ENCODE measurements at regions not wholly inside any gene's neighbourhood (a gene's known extent, or its start where the extent isn't known, plus 50 kb on each side); places are given as distances from the start of the nearest gene placed in this dataset.

- no peaks in the 10 kb centered on the region for H3K36me3 Mint-ChIP-seq
- no peak for ATAC-seq
Observed at GRCh38 chr7:124456286-124456685, 309.3 kb downstream of the GPR37 start.

GRCh38 chr7:124452186-124452585 is 313.4 kb downstream of the GPR37 start:
- POLR2A ChIA-PET: no interaction called here
- CTCF ChIA-PET: no interaction called here
- DNase-seq (ENCODE audit: low spot score) (no peak), ATAC-seq (no peak)
- Mint-ChIP-seq H3K27me3 (ENCODE audit: low read depth) (no peaks in the 10 kb centered on the region), H3K36me3 (no peaks in the 10 kb centered on the region), H3K4me3 (no peak overlapping the region), H3K4me1 (peaks cover 3% of the 10 kb centered on the region; the same call in 1 of the 2 replicates), H3K9me3 (no peaks in the 10 kb centered on the region), H3K27ac (no peak overlapping the region)
- TF ChIP-seq TP53 (CRISPR knock-in tag; IDR thresholded peaks at IDR 0.05): no peak
- no peak for TF ChIP-seq NFE2L1 (CRISPR knock-in tag; IDR thresholded peaks at IDR 0.05)
- no peak for TF ChIP-seq ZNF138 (CRISPR knock-in tag; conservative IDR thresholded peaks at IDR 0.05)
- no peak for TF ChIP-seq TCF7 (CRISPR knock-in tag; IDR thresholded peaks at IDR 0.05; ENCODE audit: low read depth)
- no peak for TF ChIP-seq GRHL2 (CRISPR knock-in tag; IDR thresholded peaks at IDR 0.05; ENCODE audit: insufficient replicate concordance, severe bottlenecking)
- TF ChIP-seq ZNF671 (CRISPR knock-in tag; IDR thresholded peaks at IDR 0.05): no peak
- no peak for TF ChIP-seq HMGA2 (CRISPR knock-in tag; IDR thresholded peaks at IDR 0.05)
- TF ChIP-seq RELA (CRISPR knock-in tag; IDR thresholded peaks at IDR 0.05; ENCODE audit: borderline replicate concordance): no peak
- TF ChIP-seq NR3C1 (CRISPR knock-in tag; conservative IDR thresholded peaks at IDR 0.05; ENCODE audit: low read depth): no peak
- TF ChIP-seq MLX (CRISPR knock-in tag; IDR thresholded peaks at IDR 0.05): no peak
- no peak for TF ChIP-seq NFATC4 (CRISPR knock-in tag; IDR thresholded peaks at IDR 0.05)
- TF ChIP-seq HMGXB4 (CRISPR knock-in tag; IDR thresholded peaks at IDR 0.05): no peak
- no peak for TF ChIP-seq USF2 (CRISPR knock-in tag; IDR thresholded peaks at IDR 0.05)
- no peak for TF ChIP-seq NR2C2 (CRISPR knock-in tag; IDR thresholded peaks at IDR 0.05)

More at GRCh38 chr7:124456286-124456685, 309.3 kb downstream of the GPR37 start:
- Mint-ChIP-seq H3K4me1 (no peaks in the 10 kb centered on the region), H3K9me3 (no peaks in the 10 kb centered on the region), H3K27me3 (ENCODE audit: low read depth) (no peaks in the 10 kb centered on the region), H3K4me3 (no peak overlapping the region), H3K27ac (no peak overlapping the region)
- no peak for DNase-seq (ENCODE audit: low spot score)
- ChIA-PET CTCF (no interaction called here), POLR2A (no interaction called here)
- TF ChIP-seq ZNF317 (CRISPR knock-in tag; IDR thresholded peaks at IDR 0.05; ENCODE audit: borderline replicate concordance, low read depth) (no peak), ZNF232 (CRISPR knock-in tag; IDR thresholded peaks at IDR 0.05) (no peak), ZBTB43 (CRISPR knock-in tag; IDR thresholded peaks at IDR 0.05) (no peak), CBFB (CRISPR knock-in tag; IDR thresholded peaks at IDR 0.05; ENCODE audit: low read depth) (no peak), ATF3 (CRISPR knock-in tag; conservative IDR thresholded peaks at IDR 0.05) (no peak), NR1H2 (CRISPR knock-in tag; IDR thresholded peaks at IDR 0.05) (no peak), FOXJ3 (CRISPR knock-in tag; IDR thresholded peaks at IDR 0.05; ENCODE audit: borderline replicate concordance) (no peak), FOXP4 (CRISPR knock-in tag; IDR thresholded peaks at IDR 0.05) (no peak), STAT6 (CRISPR knock-in tag; conservative IDR thresholded peaks at IDR 0.05; ENCODE audit: low read depth) (no peak)

All from WTC11 (cell line).